HG03066 (cell line): ENCODE measurements at regions not wholly inside any gene's neighbourhood (a gene's known extent, or its start where the extent isn't known, plus 50 kb on each side); places are given as distances from the start of the nearest gene placed in this dataset.
"Not testable (repeated sequence)": the region's sequence is repeated elsewhere in the genome, so short reads cannot be mapped to it uniquely, and the experiment has no call there.

Source experiments
- ATAC-seq: cut with Tn5 transposase; IDR thresholded peaks from one replicate; pipeline ENCODE4 v1.9.1; 2021; ENCODE audit warnings: low read depth; ENCODE audit not compliant: unreplicated experiment

- no peak for ATAC-seq
Observed at GRCh38 chr15:39417366-39418134, 163.3 kb upstream of the THBS1 start.

- ATAC-seq: no peak
Observed at GRCh38 chr15:39419651-39420050, 161.2 kb upstream of the THBS1 start.

GRCh38 chr15:39420123-39420852, 160.6 kb upstream of the THBS1 start:
- not testable (repeated sequence) for ATAC-seq

GRCh38 chr15:39420853-39421192, 160.1 kb upstream of the THBS1 start:
- not testable (repeated sequence) for ATAC-seq

GRCh38 chr15:39426552-39427532, 154.0 kb upstream of the THBS1 start:
- peak; percentile 83 for ATAC-seq

- no peak for ATAC-seq
Observed at GRCh38 chr15:39427705-39428104, 153.2 kb upstream of the THBS1 start.

GRCh38 chr15:39429898-39430357, 151.0 kb upstream of the THBS1 start:
- peak; percentile 40 for ATAC-seq

- ATAC-seq: no peak
Observed at GRCh38 chr15:39430389-39430788, 150.5 kb upstream of the THBS1 start.

- no peak for ATAC-seq
Observed at GRCh38 chr15:39431376-39431775, 149.5 kb upstream of the THBS1 start.

- no peak for ATAC-seq
Observed at GRCh38 chr15:39432026-39432425, 148.9 kb upstream of the THBS1 start.

GRCh38 chr15:39432912-39433348, 147.9 kb upstream of the THBS1 start:
- ATAC-seq: no peak

GRCh38 chr15:39433376-39433775, 147.5 kb upstream of the THBS1 start:
- ATAC-seq: no peak

GRCh38 chr15:39434163-39434562, 146.7 kb upstream of the THBS1 start:
- no peak for ATAC-seq

GRCh38 chr15:39434751-39435238, 146.1 kb upstream of the THBS1 start:
- ATAC-seq: no peak

- no peak for ATAC-seq
Observed at GRCh38 chr15:39435244-39435643, 145.6 kb upstream of the THBS1 start.

GRCh38 chr15:39438260-39438659, 142.6 kb upstream of the THBS1 start:
- ATAC-seq: no peak

GRCh38 chr15:39438799-39439592, 141.9 kb upstream of the THBS1 start:
- no peak for ATAC-seq

GRCh38 chr15:39442898-39443297, 138.0 kb upstream of the THBS1 start:
- ATAC-seq: no peak

GRCh38 chr15:39443659-39444219, 137.1 kb upstream of the THBS1 start:
- ATAC-seq: no peak
